ENCODE measurements at regions not wholly inside any gene's neighbourhood (a gene's known extent, or its start where the extent isn't known, plus 50 kb on each side); places are given as distances from the start of the nearest gene placed in this dataset.

DNA sequence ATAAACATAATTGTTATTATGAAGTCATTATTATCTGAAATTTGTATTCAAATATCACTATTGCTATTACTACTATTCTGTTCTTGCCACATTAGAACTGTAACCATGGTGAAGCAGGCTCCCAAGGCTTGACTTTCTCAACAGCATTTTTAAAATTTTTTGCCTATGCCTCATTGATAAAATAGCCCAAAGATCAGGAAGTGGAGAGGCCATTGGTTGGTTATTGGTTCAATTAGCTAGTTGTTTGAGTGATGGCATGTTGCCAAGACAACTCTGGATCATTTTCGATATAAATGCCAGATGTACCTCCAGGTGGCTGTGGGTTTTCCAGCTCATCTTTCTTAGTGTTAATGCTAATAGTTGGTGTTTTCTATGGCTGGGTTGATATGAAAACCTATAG, 513.5 kb downstream of the TRIB2 start:
- FAIRE-seq (no peak), DNase-seq (ENCODE audit: extremely low read depth in 1 of 4, low spot score in 3 of 4) (no peak), ATAC-seq (no peak)
- no peak overlapping the region for H3K27ac ChIP-seq (ENCODE audit: extremely low read depth, low read depth, low read length)
- H2AFZ ChIP-seq (ENCODE audit: low read depth, low read length): no peak overlapping the region
- no TSS peak for BruUV-seq (replicated peaks)
- in situ Hi-C loops (cut with MboI) (no loop called here), intact Hi-C loops (cut with micrococcal nuclease) (no loop called here)
- H3K4me1 ChIP-seq (replicated peaks in 1 of 2; ENCODE audit: control insufficient read depth in 2 of 2, insufficient read depth in 2 of 2, low read length in 2 of 2): no peaks in the 10 kb centered on the region
- H3K4me3 ChIP-seq: no peak overlapping the region
- ChIA-PET CTCF (ENCODE audit: low intra/inter-chr PET ratio) (no interaction called here), POLR2A (no interaction called here)
- no peaks in the 10 kb centered on the region for H4K20me1 ChIP-seq (replicated peaks; ENCODE audit: control insufficient read depth, insufficient read depth, low read length)
- TF ChIP-seq RBM17 (IDR thresholded peaks at IDR 0.05; ENCODE audit: borderline replicate concordance, low read depth, low read length) (no peak), PML (IDR thresholded peaks at IDR 0.05; ENCODE audit: low read length) (no peak), ZNF197 (CRISPR knock-in tag; IDR thresholded peaks at IDR 0.05; ENCODE audit: low read depth) (no peak), RFX5 (IDR thresholded peaks at IDR 0.05; ENCODE audit: low read depth, low read length) (no peak), YY1 (IDR thresholded peaks at IDR 0.05; ENCODE audit: borderline replicate concordance in 1 of 3, control insufficient read depth in 1 of 3, extremely low read depth in 1 of 3, insufficient read depth in 3 of 3, insufficient read length in 1 of 3, insufficient replicate concordance in 2 of 3, low read depth in 1 of 3, low read length in 2 of 3) (no peak), CEBPG (CRISPR knock-in tag; IDR thresholded peaks at IDR 0.05) (no peak), CEBPG (tag; conservative IDR thresholded peaks at IDR 0.05 in 1 of 2, IDR thresholded peaks at IDR 0.05 in 1 of 2) (no peak), FOS (IDR thresholded peaks at IDR 0.05; ENCODE audit: extremely low read depth, insufficient read length) (no peak), ZZZ3 (IDR thresholded peaks at IDR 0.05) (no peak), COPS2 (conservative IDR thresholded peaks at IDR 0.05) (no peak), ZNF830 (CRISPR knock-in tag; IDR thresholded peaks at IDR 0.05) (no peak), ZNF785 (CRISPR knock-in tag; IDR thresholded peaks at IDR 0.05) (no peak), MEF2D (tag; conservative IDR thresholded peaks at IDR 0.05; ENCODE audit: low read depth) (no peak), HMGN3 (IDR thresholded peaks at IDR 0.05; ENCODE audit: borderline replicate concordance, extremely low read depth, insufficient read length, low read depth, low read length) (no peak)
- TF ChIP-seq, protein P1, sequence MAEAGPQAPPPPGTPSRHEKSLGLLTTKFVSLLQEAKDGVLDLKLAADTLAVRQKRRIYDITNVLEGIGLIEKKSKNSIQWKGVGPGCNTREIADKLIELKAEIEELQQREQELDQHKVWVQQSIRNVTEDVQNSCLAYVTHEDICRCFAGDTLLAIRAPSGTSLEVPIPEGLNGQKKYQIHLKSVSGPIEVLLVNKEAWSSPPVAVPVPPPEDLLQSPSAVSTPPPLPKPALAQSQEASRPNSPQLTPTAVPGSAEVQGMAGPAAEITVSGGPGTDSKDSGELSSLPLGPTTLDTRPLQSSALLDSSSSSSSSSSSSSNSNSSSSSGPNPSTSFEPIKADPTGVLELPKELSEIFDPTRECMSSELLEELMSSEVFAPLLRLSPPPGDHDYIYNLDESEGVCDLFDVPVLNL (CRISPR knock-in tag; IDR thresholded peaks at IDR 0.05; ENCODE audit: low read depth): no peak
- WGBS (ENCODE audit: insufficient coverage, low coverage, missing lambda C conversion rate): 0% methylated on average over 1 of the region's 1 CpG
- H3K9ac ChIP-seq (ENCODE audit: insufficient read depth in 1 of 2, low read depth in 2 of 2, low read length in 2 of 2): no peak overlapping the region
- no peaks in the 10 kb centered on the region for H3K79me2 ChIP-seq (ENCODE audit: control insufficient read depth, insufficient read depth, low read length)
- no peaks in the 10 kb centered on the region for H3K27me3 ChIP-seq (ENCODE audit: control insufficient read depth in 2 of 2, insufficient read depth in 2 of 2, low read length in 2 of 2)
- no peaks in the 10 kb centered on the region for H3K9me1 ChIP-seq (ENCODE audit: control insufficient read depth, insufficient read depth, low read length)
- no peaks in the 10 kb centered on the region for H3K36me3 ChIP-seq (ENCODE audit: control insufficient read depth, insufficient read depth, low read length)
- no peak overlapping the region for H3K4me2 ChIP-seq (ENCODE audit: insufficient read depth, low read length)
- no peaks in the 10 kb centered on the region for H3K9me3 ChIP-seq (replicated peaks; ENCODE audit: control insufficient read depth, insufficient read depth, low read depth, low read length)
